RWPE2 (cell line): ENCODE measurements at regions not wholly inside any gene's neighbourhood (a gene's known extent, or its start where the extent isn't known, plus 50 kb on each side); places are given as distances from the start of the nearest gene placed in this dataset.

Source experiments
- ATAC-seq: fragments of 200-7000 bp; cut with Tn5 transposase; 3 replicates; pipeline ENCODE4 v1.9.1; 2021; ENCODE audit warnings: low read depth
- DNase-seq: peaks from one replicate; pipeline ENCODE4 v3.0.0-alpha.2; 2020; ENCODE audit warnings: low spot score
- H3K27ac ChIP-seq: fragments of 450-650 bp; 2 replicates; pipeline ENCODE4 v1.5.1; 2017; ENCODE audit warnings: mild to moderate bottlenecking; ENCODE audit not compliant: poor library complexity, severe bottlenecking
- H3K27me3 ChIP-seq: fragments of 250-450 bp; sonication (Bioruptor Pico); 2 replicates; pipeline ENCODE4 v1.5.1; 2021; ENCODE audit warnings: mild to moderate bottlenecking, moderate library complexity; ENCODE audit not compliant: insufficient read depth, poor library complexity, severe bottlenecking
- H3K36me3 ChIP-seq: fragments of 250-450 bp; sonication (Bioruptor Pico); 2 replicates; pipeline ENCODE4 v1.5.1; 2020; ENCODE audit warnings: low read depth, mild to moderate bottlenecking, moderate library complexity
- H3K4me1 ChIP-seq: fragments of 250-450 bp; sonication (Bioruptor Pico); 2 replicates; pipeline ENCODE4 v1.5.1; 2021; ENCODE audit warnings: mild to moderate bottlenecking, moderate library complexity; ENCODE audit not compliant: insufficient read depth, poor library complexity, severe bottlenecking
- H3K4me3 ChIP-seq: fragments of 250-450 bp; sonication (Bioruptor Pico); 2 replicates; pipeline ENCODE4 v1.5.1; 2021; ENCODE audit warnings: mild to moderate bottlenecking, moderate library complexity; ENCODE audit not compliant: severe bottlenecking
- H3K9me3 ChIP-seq: fragments of 250-450 bp; sonication (Bioruptor Pico); 2 replicates; pipeline ENCODE4 v1.5.1; 2021; ENCODE audit warnings: mild to moderate bottlenecking, moderate library complexity; ENCODE audit not compliant: severe bottlenecking
- TF ChIP-seq, protein P1 (sequence below): fragments of 450-650 bp; IDR thresholded peaks from one replicate; pipeline ENCODE4 v1.5.1; 2017; ENCODE audit warnings: mild to moderate bottlenecking, moderate library complexity; ENCODE audit not compliant: poor library complexity, severe bottlenecking

DNA sequence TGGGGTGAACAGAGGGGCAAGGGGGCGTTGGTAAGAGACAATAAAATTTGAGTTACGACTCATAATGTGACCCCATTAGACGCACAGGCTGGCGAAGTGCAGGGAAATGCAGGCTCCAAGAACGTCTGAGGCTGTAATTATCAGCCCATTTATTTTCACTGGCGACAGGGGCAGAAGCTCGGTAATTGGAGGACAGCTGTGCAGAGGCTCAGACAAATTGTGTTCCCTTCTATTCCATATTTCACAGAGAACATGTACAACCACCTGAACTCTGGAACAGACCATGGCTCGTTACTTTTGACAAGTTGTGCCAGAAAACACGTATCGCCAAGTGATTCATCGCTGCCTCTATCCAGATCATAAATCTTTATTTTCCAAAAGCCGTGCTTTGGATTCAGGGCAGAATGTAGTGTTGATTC lies 137.3 kb upstream of the FRMD4A start:
- Histone ChIP-seq H3K4me3 (no peak overlapping the region), H3K4me1 (no peaks in the 10 kb centered on the region), H3K9me3 (no peaks in the 10 kb centered on the region), H3K27ac (peak overlapping the region; percentile 18), H3K36me3 (no peaks in the 10 kb centered on the region), H3K27me3 (no peaks in the 10 kb centered on the region)
- DNase-seq: no peak
- ATAC-seq: peak; percentile 44; the same call in 2 of the 3 replicates
- TF ChIP-seq, protein P1, sequence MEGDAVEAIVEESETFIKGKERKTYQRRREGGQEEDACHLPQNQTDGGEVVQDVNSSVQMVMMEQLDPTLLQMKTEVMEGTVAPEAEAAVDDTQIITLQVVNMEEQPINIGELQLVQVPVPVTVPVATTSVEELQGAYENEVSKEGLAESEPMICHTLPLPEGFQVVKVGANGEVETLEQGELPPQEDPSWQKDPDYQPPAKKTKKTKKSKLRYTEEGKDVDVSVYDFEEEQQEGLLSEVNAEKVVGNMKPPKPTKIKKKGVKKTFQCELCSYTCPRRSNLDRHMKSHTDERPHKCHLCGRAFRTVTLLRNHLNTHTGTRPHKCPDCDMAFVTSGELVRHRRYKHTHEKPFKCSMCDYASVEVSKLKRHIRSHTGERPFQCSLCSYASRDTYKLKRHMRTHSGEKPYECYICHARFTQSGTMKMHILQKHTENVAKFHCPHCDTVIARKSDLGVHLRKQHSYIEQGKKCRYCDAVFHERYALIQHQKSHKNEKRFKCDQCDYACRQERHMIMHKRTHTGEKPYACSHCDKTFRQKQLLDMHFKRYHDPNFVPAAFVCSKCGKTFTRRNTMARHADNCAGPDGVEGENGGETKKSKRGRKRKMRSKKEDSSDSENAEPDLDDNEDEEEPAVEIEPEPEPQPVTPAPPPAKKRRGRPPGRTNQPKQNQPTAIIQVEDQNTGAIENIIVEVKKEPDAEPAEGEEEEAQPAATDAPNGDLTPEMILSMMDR: no peak

- H3K36me3 ChIP-seq: no peaks in the 10 kb centered on the region
Observed at GRCh38 chr10:14466257-14466656, 135.5 kb upstream of the FRMD4A start.

DNA sequence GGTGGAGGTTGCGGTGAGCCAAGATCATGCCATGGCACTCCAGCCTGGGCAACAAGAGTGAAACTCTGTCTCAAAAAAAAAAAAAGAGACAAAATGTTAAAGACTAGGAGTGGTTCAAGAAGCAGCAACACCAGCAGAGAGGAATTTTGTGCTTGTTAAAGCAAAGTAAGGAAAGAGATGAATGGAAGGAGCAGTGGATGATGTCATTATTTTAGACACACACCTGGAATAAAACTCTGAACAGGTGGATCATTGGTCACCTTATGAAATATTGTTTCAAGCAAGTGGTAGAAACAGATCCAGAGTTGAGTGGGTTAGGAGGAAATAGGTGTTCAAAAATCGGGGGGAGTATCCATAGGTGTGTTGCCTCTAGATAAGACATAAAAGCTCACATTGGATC lies 129.7 kb upstream of the FRMD4A start:
- Histone ChIP-seq H3K36me3 (no peaks in the 10 kb centered on the region), H3K4me1 (no peaks in the 10 kb centered on the region), H3K27ac (no peak overlapping the region), H3K4me3 (no peak overlapping the region), H3K9me3 (peaks cover 2% of the 10 kb centered on the region), H3K27me3 (no peaks in the 10 kb centered on the region)
- ATAC-seq (no peak), DNase-seq (no peak)
- TF ChIP-seq, protein P1: no peak

More at GRCh38 chr10:14466257-14466656, 135.5 kb upstream of the FRMD4A start:
- TF ChIP-seq, protein P1: no peak
- H3K27me3 ChIP-seq: no peaks in the 10 kb centered on the region
- ATAC-seq (peak; percentile 54; the same call in 2 of the 3 replicates), DNase-seq (no peak)
- H3K4me3 ChIP-seq: no peak overlapping the region
- H3K27ac ChIP-seq: no peak overlapping the region
- no peaks in the 10 kb centered on the region for H3K9me3 ChIP-seq
- H3K4me1 ChIP-seq: no peaks in the 10 kb centered on the region

- Histone ChIP-seq H3K36me3 (no peaks in the 10 kb centered on the region), H3K4me3 (no peak overlapping the region), H3K9me3 (peaks cover 2% of the 10 kb centered on the region), H3K27ac (no peak overlapping the region), H3K27me3 (no peaks in the 10 kb centered on the region), H3K4me1 (no peaks in the 10 kb centered on the region)
- no peak for DNase-seq
- TF ChIP-seq, protein P1: no peak
- ATAC-seq: no peak
Observed at GRCh38 chr10:14459665-14460064, 128.9 kb upstream of the FRMD4A start.

DNA sequence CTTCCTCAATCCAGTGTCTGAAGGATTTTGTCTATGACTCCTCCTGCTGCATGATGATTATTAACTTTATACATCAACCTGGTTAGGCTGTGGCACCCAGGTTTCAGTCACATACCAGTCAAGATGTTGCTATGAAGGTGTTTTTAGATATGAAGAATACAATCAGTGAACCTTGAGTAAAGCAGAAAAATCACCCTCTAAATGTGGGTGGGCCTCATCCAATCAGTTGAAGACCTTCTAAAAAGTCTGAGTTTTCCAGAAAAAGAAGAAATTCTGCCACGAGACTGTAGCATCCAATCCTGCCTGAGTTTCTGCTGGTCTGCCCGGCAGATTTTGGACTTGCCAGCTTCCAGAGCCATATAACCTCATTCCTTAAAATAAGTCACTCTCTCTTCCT lies 126.1 kb upstream of the FRMD4A start:
- Histone ChIP-seq H3K4me1 (no peaks in the 10 kb centered on the region), H3K9me3 (peaks cover 2% of the 10 kb centered on the region), H3K4me3 (no peak overlapping the region), H3K27ac (no peak overlapping the region), H3K36me3 (no peaks in the 10 kb centered on the region), H3K27me3 (no peaks in the 10 kb centered on the region)
- DNase-seq (no peak), ATAC-seq (no peak)
- TF ChIP-seq, protein P1: no peak
